ENCODE measurements at regions not wholly inside any gene's neighbourhood (a gene's known extent, or its start where the extent isn't known, plus 50 kb on each side); places are given as distances from the start of the nearest gene placed in this dataset.

GRCh38 chrX:46144566-46144965, 400.7 kb downstream of the ZNF674 start:
- TF ChIP-seq CTCF (optimal IDR thresholded peaks at IDR 0.05 in 1 of 3, IDR thresholded peaks at IDR 0.05 in 1 of 3, conservative IDR thresholded peaks at IDR 0.05 in 1 of 3; ENCODE audit: extremely low read depth in 1 of 3, insufficient read depth in 2 of 3, low read length in 3 of 3) (no peak), EZH2 (IDR thresholded peaks at IDR 0.05; ENCODE audit: low read length) (no peak)
